Activated naive CD8-positive, alpha-beta T cell (primary cell): ENCODE measurements at regions not wholly inside any gene's neighbourhood (a gene's known extent, or its start where the extent isn't known, plus 50 kb on each side); places are given as distances from the start of the nearest gene placed in this dataset.
"Not testable (repeated sequence)": the region's sequence is repeated elsewhere in the genome, so short reads cannot be mapped to it uniquely, and the experiment has no call there.

Experiments used
- H3K27ac Mint-ChIP-seq: one replicate; pipeline ENCODE4 v1.8.0; 2021; ENCODE audit warnings: mixed read lengths
- H3K27me3 Mint-ChIP-seq: one replicate; pipeline ENCODE4 v1.8.0; 2021; ENCODE audit warnings: mixed read lengths
- H3K36me3 Mint-ChIP-seq: one replicate; pipeline ENCODE4 v1.8.0; 2021; ENCODE audit warnings: mixed read lengths
- H3K4me1 Mint-ChIP-seq: one replicate; pipeline ENCODE4 v1.8.0; 2021; ENCODE audit warnings: low read depth, mixed read lengths
- H3K4me3 Mint-ChIP-seq: one replicate; pipeline ENCODE4 v1.8.0; 2021; ENCODE audit warnings: mild to moderate bottlenecking, mixed read lengths
- H3K9me3 Mint-ChIP-seq: one replicate; pipeline ENCODE4 v1.8.0; 2021; ENCODE audit warnings: low read depth, mixed read lengths

DNA sequence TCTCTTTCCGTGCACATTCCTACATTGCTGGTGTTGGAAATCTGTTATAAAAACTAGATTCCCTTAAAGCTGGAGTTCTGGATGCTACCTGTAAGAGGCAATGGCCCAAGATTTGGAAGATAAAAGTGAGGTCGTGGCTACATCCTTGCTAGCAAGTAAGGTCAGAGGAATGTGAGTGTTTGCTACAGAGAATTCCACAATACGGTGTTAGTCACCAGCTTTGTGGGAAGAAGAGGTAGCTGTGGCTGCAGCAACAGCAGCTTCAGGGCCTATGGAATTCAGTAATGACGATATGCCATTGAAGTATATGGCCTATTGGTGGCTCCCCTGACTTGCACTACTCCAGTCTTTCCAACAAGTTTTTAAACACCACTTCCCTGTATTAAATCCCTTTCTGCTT is 227.7 kb upstream of the TMEM260 start:
- Mint-ChIP-seq H3K27ac (no peak overlapping the region), H3K36me3 (peaks cover 9% of the 10 kb centered on the region), H3K4me1 (no peaks in the 10 kb centered on the region), H3K4me3 (no peak overlapping the region), H3K27me3 (no peaks in the 10 kb centered on the region), H3K9me3 (peaks cover 4% of the 10 kb centered on the region)

DNA sequence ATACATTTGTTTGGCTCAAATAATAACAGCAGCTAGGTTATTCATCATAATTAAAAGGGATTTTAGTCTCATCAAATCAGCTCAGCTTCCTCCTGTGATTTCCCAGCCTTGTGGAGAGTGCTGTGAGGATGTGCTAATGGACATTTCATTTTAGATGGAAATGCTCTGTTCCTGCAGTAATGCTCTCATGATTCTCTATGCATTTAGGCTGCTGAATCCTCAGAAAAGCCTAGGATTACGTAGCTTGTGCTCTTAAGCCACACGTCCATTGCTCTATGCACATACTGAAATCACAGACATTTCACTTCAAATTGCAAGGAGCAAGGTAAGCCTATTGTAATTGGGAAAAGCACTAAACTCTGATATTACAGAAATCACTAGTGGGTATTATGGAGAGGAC is 226.6 kb upstream of the TMEM260 start:
- H3K9me3 Mint-ChIP-seq, result peaks cover 4% of the 10 kb centered on the region
- H3K4me3 Mint-ChIP-seq, result no peak overlapping the region
- H3K4me1 Mint-ChIP-seq, result no peaks in the 10 kb centered on the region
- H3K36me3 Mint-ChIP-seq, result peaks cover 9% of the 10 kb centered on the region
- no peaks in the 10 kb centered on the region for H3K27me3 Mint-ChIP-seq
- no peak overlapping the region for H3K27ac Mint-ChIP-seq

DNA sequence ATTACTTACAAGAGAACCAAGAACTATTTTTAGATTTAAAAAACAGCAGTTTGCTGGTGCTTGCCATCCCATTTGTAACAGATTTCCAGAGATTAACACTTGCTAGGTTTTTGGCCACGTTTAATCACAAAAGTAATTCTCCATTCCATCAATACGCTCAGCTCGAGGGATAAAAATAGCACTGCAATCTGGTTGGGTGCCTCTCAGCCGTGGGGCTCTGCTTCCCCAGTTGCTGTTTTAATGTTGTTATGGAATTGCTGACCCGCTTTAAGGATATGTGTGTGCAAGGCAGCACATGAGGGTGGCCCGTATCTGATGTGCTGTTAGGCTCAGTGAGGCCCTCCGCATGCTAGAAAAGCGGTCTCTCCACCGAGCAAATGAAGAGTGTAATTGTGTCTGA is 222.2 kb upstream of the TMEM260 start:
- no peak overlapping the region for H3K27ac Mint-ChIP-seq
- no peaks in the 10 kb centered on the region for H3K4me1 Mint-ChIP-seq
- H3K9me3 Mint-ChIP-seq, result no peaks in the 10 kb centered on the region
- no peaks in the 10 kb centered on the region for H3K27me3 Mint-ChIP-seq
- no peak overlapping the region for H3K4me3 Mint-ChIP-seq
- H3K36me3 Mint-ChIP-seq, result no peaks in the 10 kb centered on the region

DNA sequence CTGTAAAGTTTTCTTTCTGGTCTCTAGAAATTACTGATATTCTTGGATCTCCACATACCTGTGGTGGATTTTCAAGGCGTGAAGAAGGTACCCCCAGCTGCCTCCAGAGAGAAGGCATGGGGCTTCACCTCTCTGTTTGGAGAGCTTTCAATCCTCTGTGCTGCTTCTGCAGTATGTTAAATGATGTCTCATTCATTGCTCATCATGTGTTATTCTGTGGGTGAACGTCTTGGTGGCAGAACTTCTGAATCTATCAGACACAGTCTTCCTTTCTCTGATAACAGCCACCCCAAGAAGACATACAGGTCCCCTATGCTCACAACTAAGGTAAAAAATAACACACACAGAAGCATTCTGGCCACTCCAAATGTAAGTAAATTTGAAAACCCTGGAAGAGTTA is 221.3 kb upstream of the TMEM260 start:
- Mint-ChIP-seq H3K36me3 (no peaks in the 10 kb centered on the region), H3K27me3 (no peaks in the 10 kb centered on the region), H3K4me1 (no peaks in the 10 kb centered on the region), H3K27ac (no peak overlapping the region), H3K9me3 (no peaks in the 10 kb centered on the region), H3K4me3 (no peak overlapping the region)

DNA sequence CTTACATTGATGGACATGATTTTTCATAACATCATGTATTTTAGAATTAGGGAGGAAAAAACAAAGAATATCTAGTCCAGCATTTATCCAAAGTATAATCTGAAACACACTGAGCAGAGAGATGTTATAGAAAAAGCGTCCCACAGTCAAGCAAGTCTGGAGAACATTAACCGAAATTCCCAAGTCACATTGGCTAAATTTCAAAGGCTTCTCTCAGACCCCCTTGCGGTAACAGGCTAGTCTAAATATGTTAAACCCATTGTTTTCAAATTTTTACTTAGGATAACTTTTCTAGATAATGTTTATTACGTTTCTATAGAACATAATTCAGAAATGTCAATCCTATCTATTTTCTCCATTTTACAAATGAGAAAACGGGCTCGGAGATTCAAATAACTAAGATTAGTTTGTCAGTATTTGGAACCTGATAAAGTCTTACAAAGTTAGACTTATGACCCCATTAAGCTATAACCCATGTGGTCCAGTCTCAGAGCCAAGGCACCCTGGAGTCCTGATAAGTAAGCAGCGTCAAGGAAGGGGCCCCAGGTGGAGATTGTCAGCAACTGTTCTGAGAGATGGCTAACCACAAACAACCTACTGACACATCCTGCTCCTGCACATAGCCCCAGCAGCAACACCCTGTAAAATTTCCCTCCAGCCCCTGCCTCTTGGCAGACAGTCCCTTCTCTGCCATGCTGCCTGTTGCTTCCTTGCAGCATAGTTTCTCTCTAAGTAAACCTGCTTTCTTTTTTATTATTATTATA is 220.6 kb upstream of the TMEM260 start:
- H3K4me3 Mint-ChIP-seq, result no peak overlapping the region
- no peaks in the 10 kb centered on the region for H3K9me3 Mint-ChIP-seq
- no peak overlapping the region for H3K27ac Mint-ChIP-seq
- no peaks in the 10 kb centered on the region for H3K36me3 Mint-ChIP-seq
- H3K27me3 Mint-ChIP-seq, result no peaks in the 10 kb centered on the region
- no peaks in the 10 kb centered on the region for H3K4me1 Mint-ChIP-seq

DNA sequence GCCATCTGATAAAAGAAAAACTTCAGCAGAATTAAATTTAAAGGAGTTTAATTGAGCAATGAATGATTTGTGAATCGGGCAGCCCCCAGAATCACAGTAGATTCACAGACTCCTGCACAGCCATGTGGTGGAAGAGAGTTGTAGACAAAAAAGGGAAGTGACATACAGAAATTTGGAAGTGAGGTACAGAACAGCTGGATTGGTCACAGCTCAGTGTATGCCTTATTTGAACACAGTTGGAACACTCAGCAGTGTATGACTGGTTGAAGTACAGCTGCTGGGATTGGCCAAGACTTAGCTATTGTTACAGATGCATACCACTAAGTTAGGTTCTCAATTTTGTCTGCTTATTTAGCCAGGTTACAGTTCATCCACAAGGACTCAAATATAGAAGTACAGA is 213.9 kb upstream of the TMEM260 start:
- not testable (repeated sequence) for H3K9me3 Mint-ChIP-seq, H3K27me3 Mint-ChIP-seq, H3K4me1 Mint-ChIP-seq, H3K36me3 Mint-ChIP-seq, H3K4me3 Mint-ChIP-seq, H3K27ac Mint-ChIP-seq

DNA sequence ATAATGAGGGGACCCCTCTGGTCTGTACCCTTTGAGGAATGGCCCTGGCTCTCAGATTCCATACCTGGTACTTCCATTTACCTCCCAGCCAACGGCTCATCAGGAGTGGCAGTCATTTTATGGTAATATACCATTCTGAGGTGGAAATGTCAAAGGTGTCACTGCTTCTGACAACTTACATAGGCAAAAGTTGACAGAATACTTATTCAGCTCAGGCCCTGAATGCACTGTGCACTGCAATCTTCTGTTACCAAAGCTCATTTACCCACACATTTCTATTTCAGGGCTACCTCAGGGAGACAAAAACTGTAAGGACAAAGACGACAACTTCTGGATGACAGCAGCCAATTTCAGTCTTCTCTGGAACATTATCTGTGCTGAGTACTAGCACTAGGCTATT is 212.2 kb upstream of the TMEM260 start:
- peaks cover 7% of the 10 kb centered on the region for H3K9me3 Mint-ChIP-seq
- H3K36me3 Mint-ChIP-seq, result peaks cover 12% of the 10 kb centered on the region
- no peaks in the 10 kb centered on the region for H3K27me3 Mint-ChIP-seq
- no peaks in the 10 kb centered on the region for H3K4me1 Mint-ChIP-seq
- H3K27ac Mint-ChIP-seq, result no peak overlapping the region
- H3K4me3 Mint-ChIP-seq, result no peak overlapping the region

DNA sequence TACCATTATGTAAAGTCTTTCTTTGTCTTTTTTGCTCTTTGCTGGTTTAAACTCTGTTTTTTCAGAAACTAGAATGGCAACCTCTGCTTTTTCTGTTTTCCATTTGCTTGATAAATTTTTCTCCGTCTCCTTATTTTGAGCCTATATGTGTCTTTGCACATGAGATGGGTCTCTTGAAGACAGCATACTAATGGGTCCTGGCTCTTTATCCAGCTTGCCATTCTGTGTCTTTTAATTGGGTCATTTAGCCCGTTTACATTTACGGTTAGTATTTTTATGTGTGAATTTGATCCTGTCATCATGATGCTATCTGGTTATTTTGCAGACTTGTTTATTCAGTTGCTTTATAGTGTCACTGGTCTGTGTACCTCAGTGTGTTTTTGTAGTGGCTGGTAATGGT is 207.9 kb upstream of the TMEM260 start:
- no peaks in the 10 kb centered on the region for H3K4me1 Mint-ChIP-seq
- H3K27ac Mint-ChIP-seq, result no peak overlapping the region
- no peak overlapping the region for H3K4me3 Mint-ChIP-seq
- peaks cover 14% of the 10 kb centered on the region for H3K9me3 Mint-ChIP-seq
- no peaks in the 10 kb centered on the region for H3K27me3 Mint-ChIP-seq
- peaks cover 19% of the 10 kb centered on the region for H3K36me3 Mint-ChIP-seq

DNA sequence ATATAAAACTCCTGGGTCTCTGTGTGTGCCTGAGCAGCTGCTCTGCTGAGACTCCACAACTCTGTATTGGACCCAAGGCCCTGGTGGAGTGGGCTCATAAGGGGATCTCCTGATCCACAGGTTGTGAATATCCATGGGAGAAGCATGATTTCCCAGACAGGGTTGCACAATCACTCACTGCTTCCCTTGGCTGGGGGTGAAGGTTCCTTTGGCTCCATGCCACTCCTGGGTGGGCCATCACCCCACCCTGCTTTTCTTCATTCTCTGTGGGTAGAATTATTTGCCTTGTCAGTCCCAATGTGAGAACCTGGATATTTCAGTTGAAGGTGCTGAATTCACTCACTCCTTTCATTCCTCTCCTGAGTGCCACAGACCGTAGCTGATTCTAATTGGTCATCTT is 205.2 kb upstream of the TMEM260 start:
- H3K4me1 Mint-ChIP-seq, result no peaks in the 10 kb centered on the region
- H3K27ac Mint-ChIP-seq, result no peak overlapping the region
- peaks cover 14% of the 10 kb centered on the region for H3K9me3 Mint-ChIP-seq
- H3K4me3 Mint-ChIP-seq, result no peak overlapping the region
- H3K27me3 Mint-ChIP-seq, result no peaks in the 10 kb centered on the region
- peaks cover 19% of the 10 kb centered on the region for H3K36me3 Mint-ChIP-seq

DNA sequence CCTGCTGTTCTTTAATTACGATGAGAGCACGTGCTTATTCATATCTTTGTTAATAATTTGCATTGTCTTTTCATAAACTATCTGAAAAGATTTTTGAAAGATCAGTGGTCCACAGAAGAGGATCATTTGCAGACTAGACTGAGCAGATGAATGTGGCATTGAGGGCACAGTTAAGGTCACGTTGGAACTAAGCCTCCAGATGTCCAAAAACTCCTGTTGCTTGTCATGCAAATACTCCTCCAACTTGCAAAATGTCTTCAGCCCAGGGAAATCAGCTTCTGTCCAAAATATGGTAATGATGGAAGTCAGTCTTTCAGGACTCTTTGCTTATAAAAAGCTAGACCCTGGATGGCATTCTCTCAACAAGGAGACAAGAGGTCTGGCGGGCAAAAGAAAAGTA is 201.6 kb upstream of the TMEM260 start:
- H3K27ac Mint-ChIP-seq, result no peak overlapping the region

DNA sequence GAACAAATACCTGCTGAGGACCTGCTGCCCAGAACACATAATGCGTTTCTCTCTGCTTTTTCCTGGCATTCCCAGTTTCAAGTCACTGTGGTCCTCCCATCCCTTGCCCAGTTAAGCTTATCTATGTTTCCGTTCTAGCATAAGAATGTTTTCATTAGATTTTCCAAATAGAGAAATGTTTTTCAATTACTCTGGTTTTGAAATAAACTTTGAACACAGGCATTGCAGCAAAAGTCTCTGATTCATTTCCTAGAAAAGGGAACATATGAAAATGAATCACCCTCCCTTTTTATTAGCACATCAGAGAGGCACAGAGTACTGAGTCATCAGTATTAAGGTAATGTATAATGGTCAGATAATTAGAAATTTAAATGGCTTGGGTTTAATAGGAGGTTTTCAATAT is 201.1 kb upstream of the TMEM260 start:
- no peaks in the 10 kb centered on the region for H3K4me1 Mint-ChIP-seq
- H3K36me3 Mint-ChIP-seq, result no peaks in the 10 kb centered on the region
- H3K27me3 Mint-ChIP-seq, result no peaks in the 10 kb centered on the region
- no peak overlapping the region for H3K4me3 Mint-ChIP-seq
- H3K9me3 Mint-ChIP-seq, result no peaks in the 10 kb centered on the region
- no peak overlapping the region for H3K27ac Mint-ChIP-seq

More for the DNA sequence above, 201.6 kb upstream of the TMEM260 start:
- H3K4me3 Mint-ChIP-seq, result no peak overlapping the region
- peaks cover under 1% of the 10 kb centered on the region for H3K36me3 Mint-ChIP-seq
- no peaks in the 10 kb centered on the region for H3K4me1 Mint-ChIP-seq
- peaks cover under 1% of the 10 kb centered on the region for H3K9me3 Mint-ChIP-seq
- H3K27me3 Mint-ChIP-seq, result no peaks in the 10 kb centered on the region

DNA sequence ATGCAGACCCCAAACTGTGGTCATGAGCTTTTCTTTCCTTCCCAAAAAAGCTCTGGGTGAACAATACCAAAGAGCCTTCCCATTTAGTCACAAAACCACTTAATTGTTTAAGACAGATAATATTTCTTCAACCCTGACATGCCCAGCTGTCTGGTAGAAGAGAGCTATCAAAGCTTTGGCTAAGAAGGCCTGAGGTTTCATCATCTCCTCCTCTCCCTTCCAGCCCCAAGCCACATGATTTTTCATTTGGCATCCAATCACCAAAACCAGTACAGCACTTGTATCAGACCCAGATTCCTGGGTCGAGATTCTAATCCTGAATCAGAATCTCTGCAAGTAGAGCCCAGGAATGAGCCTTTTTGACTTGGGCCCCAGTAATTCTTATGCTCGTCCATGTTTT is 199.6 kb upstream of the TMEM260 start:
- peaks cover 7% of the 10 kb centered on the region for H3K9me3 Mint-ChIP-seq
- no peaks in the 10 kb centered on the region for H3K36me3 Mint-ChIP-seq
- H3K27me3 Mint-ChIP-seq, result no peaks in the 10 kb centered on the region
- no peaks in the 10 kb centered on the region for H3K4me1 Mint-ChIP-seq
- no peak overlapping the region for H3K27ac Mint-ChIP-seq
- H3K4me3 Mint-ChIP-seq, result no peak overlapping the region

DNA sequence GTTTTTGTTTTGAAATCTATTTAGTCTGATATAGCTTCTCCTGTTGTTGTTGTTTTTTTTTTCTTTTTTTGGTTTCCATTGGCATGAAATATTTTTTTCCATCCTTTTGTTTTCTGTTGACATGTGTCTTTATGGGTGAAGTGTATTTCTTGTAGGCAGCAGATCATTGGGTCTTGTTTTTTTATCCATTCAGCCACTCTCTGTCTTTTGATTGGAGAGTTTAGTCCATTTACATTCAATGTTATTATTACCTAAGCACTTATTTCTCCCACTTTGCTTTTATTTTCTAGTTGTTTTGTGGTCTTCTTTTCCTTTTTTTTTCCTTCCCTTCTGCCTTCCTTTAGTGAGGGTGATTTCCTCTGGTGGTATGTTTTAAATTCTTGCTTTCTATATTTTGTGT is 193.6 kb upstream of the TMEM260 start:
- Mint-ChIP-seq H3K27me3 (peaks cover 4% of the 10 kb centered on the region), H3K4me1 (no peaks in the 10 kb centered on the region), H3K9me3 (peaks cover 28% of the 10 kb centered on the region), H3K4me3 (no peak overlapping the region), H3K27ac (no peak overlapping the region), H3K36me3 (peaks cover 20% of the 10 kb centered on the region)

DNA sequence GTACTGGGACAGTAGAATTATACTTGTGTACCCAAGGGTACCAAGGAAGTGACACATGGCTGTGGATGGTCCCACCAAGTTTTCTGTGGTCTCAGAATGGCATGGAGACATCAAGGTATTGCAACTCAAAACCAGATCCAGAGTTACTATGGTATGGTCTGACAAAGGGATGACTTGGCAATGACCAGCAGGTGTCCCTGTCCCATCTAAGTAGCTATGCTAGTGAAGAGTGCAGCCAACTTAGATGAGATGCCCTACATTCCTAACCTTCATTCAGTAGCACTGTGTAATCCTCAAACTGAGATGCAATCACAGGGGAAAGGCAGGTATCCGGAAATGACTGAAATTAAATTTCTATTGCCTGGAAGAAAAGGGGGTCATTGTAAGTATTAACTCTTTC is 188.7 kb upstream of the TMEM260 start:
- Mint-ChIP-seq H3K36me3 (peaks cover 14% of the 10 kb centered on the region), H3K9me3 (peaks cover 15% of the 10 kb centered on the region), H3K27me3 (peaks cover 4% of the 10 kb centered on the region), H3K27ac (no peak overlapping the region), H3K4me3 (no peak overlapping the region), H3K4me1 (no peaks in the 10 kb centered on the region)

DNA sequence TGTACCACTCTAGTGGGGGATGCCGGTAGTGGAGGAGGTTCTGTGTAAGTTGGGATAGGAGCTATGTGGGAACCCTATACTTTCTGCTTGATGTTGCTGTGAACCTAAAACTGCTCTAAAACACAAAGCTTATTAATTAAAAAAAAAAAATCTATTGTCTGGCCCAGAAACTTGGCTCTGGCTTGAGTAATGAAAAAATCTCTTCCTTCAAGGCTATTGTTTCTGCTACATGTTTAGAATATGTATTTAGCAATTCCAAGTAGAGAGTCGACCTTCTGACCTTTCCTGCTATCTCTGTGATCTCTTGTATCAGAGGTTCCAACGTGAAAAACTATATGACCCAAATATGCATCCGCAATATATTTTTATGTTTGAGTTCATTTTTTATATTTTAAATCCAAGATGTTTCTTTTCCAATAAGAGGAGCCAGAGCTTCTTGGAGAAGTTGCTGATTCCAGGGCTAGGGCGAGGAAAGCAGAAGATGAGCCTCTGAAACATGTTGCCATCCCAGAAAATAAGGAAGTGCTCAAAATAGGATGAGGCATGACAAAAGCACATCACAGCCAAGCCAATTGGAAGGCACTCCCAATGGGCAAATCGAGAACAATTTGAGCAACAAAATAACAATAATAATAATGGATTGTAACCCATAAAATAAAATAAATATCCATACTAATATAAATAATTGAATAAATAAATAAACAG is 184.6 kb upstream of the TMEM260 start:
- no peaks in the 10 kb centered on the region for H3K36me3 Mint-ChIP-seq
- no peak overlapping the region for H3K4me3 Mint-ChIP-seq
- no peaks in the 10 kb centered on the region for H3K9me3 Mint-ChIP-seq
- no peak overlapping the region for H3K27ac Mint-ChIP-seq
- H3K27me3 Mint-ChIP-seq, result no peaks in the 10 kb centered on the region
- no peaks in the 10 kb centered on the region for H3K4me1 Mint-ChIP-seq
